HG03571 (cell line): ENCODE measurements at regions not wholly inside any gene's neighbourhood (a gene's known extent, or its start where the extent isn't known, plus 50 kb on each side); places are given as distances from the start of the nearest gene placed in this dataset.

Source experiments
- ATAC-seq: cut with Tn5 transposase; IDR thresholded peaks from one replicate; pipeline ENCODE4 v1.9.1; 2021; ENCODE audit not compliant: unreplicated experiment

DNA sequence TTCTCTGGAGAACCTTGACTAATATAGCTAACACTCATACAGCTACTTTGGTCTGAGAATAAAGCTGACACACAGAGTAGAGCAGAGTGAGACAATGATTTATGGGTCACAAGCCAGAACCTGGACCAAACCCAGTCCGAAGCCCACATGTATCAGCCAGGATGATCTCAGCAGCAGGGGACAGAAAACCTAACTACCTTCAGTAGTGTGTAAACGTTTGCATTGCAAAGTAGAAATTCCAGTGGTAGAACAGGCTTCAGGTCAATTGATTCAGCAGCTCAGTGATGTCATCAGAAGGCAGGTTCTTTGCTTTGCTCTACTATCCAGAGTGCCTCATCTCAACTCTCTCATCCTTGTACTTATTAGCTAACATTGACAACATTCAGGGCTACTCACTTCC is 62.5 kb upstream of the PALS2 start:
- ATAC-seq = no peak

GRCh38 chr7:24517166-24517565 is 56.1 kb upstream of the PALS2 start:
- no peak for ATAC-seq

- no peak for ATAC-seq
Measured at GRCh38 chr7:24521917-24522623, 51.2 kb upstream of the PALS2 start.
